ENCODE measurements at regions not wholly inside any gene's neighbourhood (a gene's known extent, or its start where the extent isn't known, plus 50 kb on each side); places are given as distances from the start of the nearest gene placed in this dataset.
A peak's percentile ranks its signal among the peaks of the same experiment; 100 is the strongest.
"Not testable (repeated sequence)": the region's sequence is repeated elsewhere in the genome, so short reads cannot be mapped to it uniquely, and the experiment has no call there.

DNA sequence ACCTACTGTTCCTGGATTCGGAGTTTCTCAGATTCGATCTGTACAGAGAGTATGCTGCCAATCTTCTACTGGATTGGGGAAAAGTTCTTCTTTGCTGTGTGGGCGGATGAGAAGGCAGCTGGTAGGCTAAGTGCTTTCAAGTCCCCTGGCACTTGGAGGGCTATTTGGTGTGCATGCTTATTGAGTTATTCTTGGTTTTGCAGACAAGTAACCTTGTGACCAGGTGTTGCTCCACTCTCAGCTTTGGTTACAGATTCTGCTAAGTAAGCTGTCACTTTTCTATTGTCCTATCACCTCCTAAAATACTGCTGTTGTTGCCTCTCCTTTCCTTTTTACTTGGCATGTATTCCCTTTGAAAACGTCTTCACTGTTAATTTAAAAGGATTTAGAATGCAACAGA, 1375.1 kb upstream of the LRRTM3 start:
- no peak for DNase-seq (ENCODE audit: low spot score)

DNA sequence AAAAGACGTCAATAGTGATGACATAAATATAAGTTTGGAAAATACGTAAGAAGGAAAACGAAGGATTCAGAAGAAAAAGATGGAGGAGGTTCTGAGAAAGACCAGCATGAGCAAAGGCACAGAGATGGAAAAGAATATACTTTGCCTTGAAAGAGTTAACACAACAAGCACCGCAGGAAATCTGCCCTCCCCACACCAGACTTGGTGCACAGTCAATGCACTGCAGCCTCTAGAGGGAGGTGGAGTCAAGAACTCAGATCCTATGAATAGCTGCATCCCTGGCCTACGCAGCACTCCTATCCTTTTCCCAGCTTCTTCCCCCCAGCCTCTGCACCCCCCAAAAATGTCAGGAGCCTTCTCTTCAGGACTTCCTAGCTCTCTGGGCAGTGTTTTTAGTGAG, 1370.6 kb upstream of the LRRTM3 start:
- no peak for DNase-seq (ENCODE audit: low spot score)

GRCh38 chr10:65556006-65556405, 1369.8 kb upstream of the LRRTM3 start:
- no peak for DNase-seq (ENCODE audit: low spot score)

DNA sequence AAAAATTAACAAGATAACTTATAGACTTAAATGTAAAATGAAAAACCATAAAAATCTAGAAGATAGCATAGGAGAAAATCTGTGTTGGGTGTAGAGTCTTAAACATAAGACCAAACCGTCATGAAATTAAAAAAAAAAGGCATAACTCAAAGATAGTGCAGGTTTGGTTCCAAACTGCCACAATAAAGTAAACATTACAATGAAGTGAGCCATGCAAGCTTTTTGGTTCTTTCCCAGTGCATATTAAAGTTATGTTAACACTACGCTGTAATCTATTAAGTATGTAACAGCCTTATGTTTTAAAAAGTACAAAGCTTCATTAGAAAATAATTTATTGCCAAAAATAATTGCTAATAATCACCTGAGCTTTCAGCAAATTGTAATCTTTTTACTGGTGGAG, 1366.5 kb upstream of the LRRTM3 start:
- DNase-seq (ENCODE audit: low spot score), result no peak

GRCh38 chr10:65565246-65565645, 1360.6 kb upstream of the LRRTM3 start:
- no peak for DNase-seq (ENCODE audit: low spot score)

DNA sequence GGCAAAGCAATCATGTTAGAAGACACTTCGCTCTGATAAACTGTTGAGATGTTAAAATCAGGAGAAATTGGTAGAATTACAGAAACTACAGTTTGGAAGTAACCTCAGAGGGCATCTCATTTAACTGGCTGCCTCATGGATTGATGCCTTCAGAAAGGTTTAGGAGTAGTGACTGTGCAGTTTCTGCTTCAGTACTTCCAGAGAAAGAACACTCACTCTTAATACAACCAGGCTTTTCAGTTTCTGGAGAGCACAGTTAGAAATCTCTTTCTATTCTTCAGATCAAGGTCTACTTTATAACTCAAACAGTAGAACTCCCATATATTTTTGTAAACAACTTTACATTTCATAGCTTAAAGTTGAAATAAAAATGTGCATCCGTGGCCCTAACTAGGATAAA, 1358.9 kb upstream of the LRRTM3 start:
- no peak for DNase-seq (ENCODE audit: low spot score)

- DNase-seq (ENCODE audit: low spot score), result peak; percentile 43
Measured at GRCh38 chr10:65570143-65571010, 1355.5 kb upstream of the LRRTM3 start.

GRCh38 chr10:65571011-65571570, 1354.7 kb upstream of the LRRTM3 start:
- peak; percentile 2 for DNase-seq (ENCODE audit: low spot score)

DNA sequence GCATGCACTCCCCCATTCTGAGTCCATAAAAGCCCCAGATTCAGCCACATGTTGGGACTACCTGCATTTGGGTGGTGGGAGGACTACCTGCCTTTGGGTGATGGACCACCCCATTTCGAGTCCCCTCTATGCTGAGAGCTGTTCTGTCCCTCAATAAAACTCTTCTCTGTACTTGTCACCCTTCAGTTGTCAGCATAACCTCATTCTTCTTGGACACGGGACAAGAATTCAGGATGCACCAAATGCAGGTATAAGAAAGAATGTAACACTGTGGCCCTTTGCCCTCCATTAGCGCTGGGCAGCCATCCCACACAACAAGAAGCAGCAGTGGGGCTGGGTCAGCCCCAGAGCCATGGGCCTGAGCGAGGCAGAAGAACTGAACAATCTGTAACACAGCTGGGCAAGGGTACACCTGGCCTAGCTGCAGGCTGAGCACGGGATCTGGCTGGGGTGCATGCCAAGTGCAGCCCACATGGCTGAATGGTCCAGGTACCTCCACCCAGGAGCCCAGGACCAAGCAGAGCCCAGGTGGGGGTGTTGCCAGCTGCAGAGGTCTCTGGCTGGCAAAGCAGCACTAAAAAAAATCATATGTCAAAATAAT, 1344.3 kb upstream of the LRRTM3 start:
- DNase-seq (ENCODE audit: low spot score), result peak; percentile 2

DNA sequence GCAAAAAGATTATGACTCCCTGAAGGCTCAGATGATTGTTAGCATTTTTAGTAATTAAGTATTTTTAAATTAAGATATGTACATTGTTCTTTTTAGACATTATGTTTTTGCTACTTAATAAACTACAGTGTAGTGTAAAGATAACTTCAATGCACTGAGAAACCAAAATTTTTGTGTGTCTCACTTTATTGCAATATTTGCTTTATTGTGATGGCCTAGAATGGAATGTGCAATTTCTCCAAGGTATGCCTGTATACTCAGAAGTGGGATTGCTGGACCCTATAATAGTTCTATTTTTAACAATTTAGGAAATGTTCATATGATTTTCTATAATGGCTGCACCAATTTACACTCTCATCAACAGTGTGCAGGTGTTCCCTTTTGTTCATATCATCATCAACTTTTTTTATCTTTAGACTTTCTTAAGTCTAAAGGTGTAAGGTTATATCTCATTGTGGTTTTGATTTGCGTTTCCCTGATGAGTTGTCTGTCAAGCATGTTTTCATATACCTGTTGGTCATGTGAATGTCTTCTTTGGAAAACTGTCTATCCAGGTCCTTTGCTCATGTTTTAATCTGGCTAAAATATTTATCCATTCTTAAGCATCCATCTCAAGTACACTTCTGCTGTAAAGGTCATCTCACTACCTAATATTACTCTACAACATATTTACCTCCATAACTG, 1323.5 kb upstream of the LRRTM3 start:
- DNase-seq (ENCODE audit: low spot score), result no peak

DNA sequence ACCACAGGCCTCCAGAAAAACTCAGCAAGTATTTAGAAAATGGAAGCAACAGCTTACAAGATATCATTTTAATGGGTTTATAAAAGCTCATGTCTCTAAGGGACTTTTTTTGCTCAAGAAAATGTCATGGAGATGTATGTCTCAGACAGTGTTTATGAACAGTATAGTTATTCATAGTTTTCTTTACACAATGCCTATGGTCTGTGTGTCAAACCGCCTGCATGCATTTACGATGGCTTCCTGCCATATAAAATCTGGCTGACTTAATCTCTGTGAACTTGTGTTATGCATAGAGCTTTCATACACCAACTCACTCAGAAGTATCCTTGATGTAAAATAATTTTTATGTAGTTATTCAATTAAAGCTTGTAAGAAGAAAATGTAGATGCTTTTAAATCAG, 1314.2 kb upstream of the LRRTM3 start:
- no peak for DNase-seq (ENCODE audit: low spot score)

GRCh38 chr10:65614956-65615565, 1310.8 kb upstream of the LRRTM3 start:
- DNase-seq (ENCODE audit: low spot score), result no peak

GRCh38 chr10:65618126-65618525, 1307.7 kb upstream of the LRRTM3 start:
- DNase-seq (ENCODE audit: low spot score), result no peak

GRCh38 chr10:65620404-65621048, 1305.3 kb upstream of the LRRTM3 start:
- no peak for DNase-seq (ENCODE audit: low spot score)

DNA sequence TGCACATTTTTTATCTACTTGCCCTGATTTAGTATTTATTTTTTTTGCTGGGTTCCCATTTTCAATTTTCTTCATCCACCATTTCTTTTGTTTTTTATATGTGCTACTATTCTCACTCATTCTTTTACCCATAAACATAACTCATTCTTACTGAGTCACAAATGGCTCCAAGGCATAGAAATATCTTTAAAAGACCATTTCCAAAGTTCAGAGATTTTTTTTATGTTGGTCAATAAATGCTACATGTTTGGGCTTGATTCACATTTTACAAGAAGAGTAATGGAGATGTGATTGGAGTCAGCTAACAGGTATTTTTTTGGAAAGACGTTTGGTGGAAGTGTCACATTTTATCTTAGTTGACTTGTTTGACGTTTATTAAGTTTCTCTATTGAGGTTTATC, 1303.2 kb upstream of the LRRTM3 start:
- DNase-seq (ENCODE audit: low spot score), result no peak

- no peak for DNase-seq (ENCODE audit: low spot score)
Measured at GRCh38 chr10:65628493-65629139, 1297.2 kb upstream of the LRRTM3 start.

DNA sequence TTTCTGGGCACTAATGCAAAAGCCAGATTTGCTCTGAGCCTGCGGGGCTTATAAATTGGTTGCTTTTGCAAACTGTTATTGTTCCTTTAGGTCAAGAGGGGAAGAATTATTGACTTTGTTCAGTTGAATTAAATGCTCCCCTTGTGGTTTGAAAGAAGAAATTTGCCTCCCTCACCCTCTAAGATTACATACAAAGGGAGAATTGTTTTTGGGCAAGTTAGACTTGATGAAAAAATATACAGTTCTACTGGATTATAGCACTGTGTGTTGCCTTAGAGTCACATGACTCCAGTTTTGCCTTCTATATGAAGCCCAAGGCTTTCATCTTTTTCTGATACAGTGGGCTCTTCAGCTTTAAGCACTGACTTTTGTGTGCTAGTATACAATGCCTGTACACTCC, 1265.8 kb upstream of the LRRTM3 start:
- DNase-seq (ENCODE audit: low spot score), result no peak

GRCh38 chr10:65670087-65670486, 1255.7 kb upstream of the LRRTM3 start:
- DNase-seq (ENCODE audit: low spot score), result no peak

DNA sequence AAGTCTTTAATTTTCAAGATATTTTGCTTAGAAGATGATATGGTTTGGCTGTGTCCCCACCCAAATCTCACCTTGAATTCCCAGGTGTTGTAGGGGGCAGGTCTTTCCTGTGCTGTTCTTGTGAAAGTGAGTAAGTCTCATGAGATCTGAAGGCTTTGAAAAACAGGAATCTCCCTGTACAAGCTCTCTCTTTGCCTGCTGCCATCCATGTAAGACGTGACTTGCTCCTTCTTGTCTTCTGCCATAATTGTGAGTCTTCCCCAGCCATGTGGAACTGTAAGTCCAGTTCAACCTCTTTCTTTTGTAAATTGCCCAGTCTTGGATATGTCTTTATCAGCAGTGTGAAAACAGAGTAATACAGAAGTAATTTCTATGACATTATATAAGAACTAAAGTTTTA, 1255.2 kb upstream of the LRRTM3 start:
- not testable (repeated sequence) for DNase-seq (ENCODE audit: low spot score)

DNA sequence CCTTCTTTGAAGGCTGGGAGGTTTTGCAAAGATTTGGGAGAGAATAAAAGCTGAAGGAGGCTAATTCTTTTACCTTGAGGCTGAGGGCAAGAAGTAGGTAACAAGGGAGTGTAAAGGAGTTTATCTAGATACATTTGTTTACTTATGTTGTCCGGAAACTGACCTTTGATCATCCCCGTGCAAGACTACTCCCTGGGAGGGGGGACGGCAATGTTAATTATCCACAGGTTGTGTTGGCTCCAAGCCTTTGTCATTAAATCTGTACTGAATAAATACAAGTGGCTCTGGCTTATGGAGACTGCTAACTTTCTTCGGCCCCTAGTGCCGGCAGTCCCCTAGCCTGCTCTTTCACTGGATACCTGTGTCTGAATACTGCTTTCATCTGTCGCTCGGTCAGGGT, 1250.6 kb upstream of the LRRTM3 start:
- DNase-seq (ENCODE audit: low spot score), result no peak

DNA sequence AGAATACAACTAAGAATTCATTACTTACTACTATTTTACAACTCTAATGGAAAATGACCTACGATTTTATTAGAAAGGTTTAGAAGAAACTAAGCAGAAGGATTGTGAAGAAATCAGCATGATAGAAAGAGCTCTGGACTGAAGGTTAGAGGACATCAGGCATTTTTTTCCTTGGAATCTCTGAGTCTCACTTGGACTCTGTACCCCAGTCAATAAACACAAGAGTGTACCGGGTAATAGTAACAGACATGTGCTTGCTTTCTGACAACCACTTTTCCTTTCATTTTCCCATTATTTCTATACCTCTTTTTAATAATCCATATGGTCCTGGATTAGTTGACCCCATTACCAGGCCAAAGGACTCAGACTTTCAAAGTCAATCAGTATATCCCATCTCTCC, 1240.9 kb upstream of the LRRTM3 start:
- DNase-seq (ENCODE audit: low spot score), result no peak
